ENCODE measurements at regions not wholly inside any gene's neighbourhood (a gene's known extent, or its start where the extent isn't known, plus 50 kb on each side); places are given as distances from the start of the nearest gene placed in this dataset.

DNA sequence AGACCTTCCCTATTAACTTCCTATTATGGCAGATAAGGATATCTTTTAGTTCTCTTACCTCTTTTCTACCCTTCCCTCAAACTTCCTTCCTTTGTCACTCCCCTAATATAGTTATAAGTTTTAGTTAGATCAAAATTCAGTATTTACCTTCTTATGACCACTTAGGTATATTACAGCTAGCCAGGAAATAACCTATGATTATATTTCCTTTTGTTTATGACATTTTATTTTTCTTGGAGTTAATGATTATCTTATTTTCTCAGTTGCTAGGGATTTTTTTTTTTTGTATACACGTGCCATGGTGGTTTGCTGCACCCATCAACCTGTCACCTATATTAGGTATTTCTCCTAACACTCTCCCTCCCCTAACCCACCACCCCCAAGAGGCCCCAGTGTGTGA is 88.2 kb upstream of the ZBED5 start:
- in situ Hi-C loops (cut with MboI) = no loop called here

More for the DNA sequence above, 88.2 kb upstream of the ZBED5 start:
- H3K27ac ChIP-seq (ENCODE audit: control insufficient read depth, insufficient read depth) = no peak overlapping the region
- H3K4me3 ChIP-seq = no peak overlapping the region
- no peak for DNase-seq (ENCODE audit: low read depth, low spot score)
- H3K27me3 ChIP-seq (replicated peaks in 1 of 2; ENCODE audit: control insufficient read depth in 2 of 2, insufficient read depth in 2 of 2, low read length in 1 of 2) = no peaks in the 10 kb centered on the region; a peak in 1 of 4 replicates
- RAD21 ChIA-PET (ENCODE audit: unreplicated experiment) = no interaction called here
- H3K4me1 ChIP-seq (ENCODE audit: control insufficient read depth, insufficient read depth, low read length) = no peaks in the 10 kb centered on the region
- 27% methylated on average over 1 of the region's 1 CpG for WGBS (ENCODE audit: insufficient coverage, insufficient replicate concordance, low lambda C conversion rate, missing lambda C conversion rate)
- no peak overlapping the region for H3K9ac ChIP-seq (ENCODE audit: control insufficient read depth, insufficient read depth, low read length)
- SMC1A ChIA-PET (ENCODE audit: uncharacterized antibody, unreplicated experiment) = no interaction called here
- POLR2A ChIA-PET = no interaction called here
- H3K36me3 ChIP-seq (ENCODE audit: control insufficient read depth in 2 of 2, insufficient read depth in 2 of 2, low read length in 1 of 2) = no peaks in the 10 kb centered on the region
- no peak for TF ChIP-seq YY1 (IDR thresholded peaks at IDR 0.05; ENCODE audit: low read depth, low read length)
- TF ChIP-seq, protein P1, sequence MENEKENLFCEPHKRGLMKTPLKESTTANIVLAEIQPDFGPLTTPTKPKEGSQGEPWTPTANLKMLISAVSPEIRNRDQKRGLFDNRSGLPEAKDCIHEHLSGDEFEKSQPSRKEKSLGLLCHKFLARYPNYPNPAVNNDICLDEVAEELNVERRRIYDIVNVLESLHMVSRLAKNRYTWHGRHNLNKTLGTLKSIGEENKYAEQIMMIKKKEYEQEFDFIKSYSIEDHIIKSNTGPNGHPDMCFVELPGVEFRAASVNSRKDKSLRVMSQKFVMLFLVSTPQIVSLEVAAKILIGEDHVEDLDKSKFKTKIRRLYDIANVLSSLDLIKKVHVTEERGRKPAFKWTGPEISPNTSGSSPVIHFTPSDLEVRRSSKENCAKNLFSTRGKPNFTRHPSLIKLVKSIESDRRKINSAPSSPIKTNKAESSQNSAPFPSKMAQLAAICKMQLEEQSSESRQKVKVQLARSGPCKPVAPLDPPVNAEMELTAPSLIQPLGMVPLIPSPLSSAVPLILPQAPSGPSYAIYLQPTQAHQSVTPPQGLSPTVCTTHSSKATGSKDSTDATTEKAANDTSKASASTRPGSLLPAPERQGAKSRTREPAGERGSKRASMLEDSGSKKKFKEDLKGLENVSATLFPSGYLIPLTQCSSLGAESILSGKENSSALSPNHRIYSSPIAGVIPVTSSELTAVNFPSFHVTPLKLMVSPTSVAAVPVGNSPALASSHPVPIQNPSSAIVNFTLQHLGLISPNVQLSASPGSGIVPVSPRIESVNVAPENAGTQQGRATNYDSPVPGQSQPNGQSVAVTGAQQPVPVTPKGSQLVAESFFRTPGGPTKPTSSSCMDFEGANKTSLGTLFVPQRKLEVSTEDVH (IDR thresholded peaks at IDR 0.05; ENCODE audit: low read depth, partially characterized antibody) = no peak
- TF ChIP-seq, protein P2, sequence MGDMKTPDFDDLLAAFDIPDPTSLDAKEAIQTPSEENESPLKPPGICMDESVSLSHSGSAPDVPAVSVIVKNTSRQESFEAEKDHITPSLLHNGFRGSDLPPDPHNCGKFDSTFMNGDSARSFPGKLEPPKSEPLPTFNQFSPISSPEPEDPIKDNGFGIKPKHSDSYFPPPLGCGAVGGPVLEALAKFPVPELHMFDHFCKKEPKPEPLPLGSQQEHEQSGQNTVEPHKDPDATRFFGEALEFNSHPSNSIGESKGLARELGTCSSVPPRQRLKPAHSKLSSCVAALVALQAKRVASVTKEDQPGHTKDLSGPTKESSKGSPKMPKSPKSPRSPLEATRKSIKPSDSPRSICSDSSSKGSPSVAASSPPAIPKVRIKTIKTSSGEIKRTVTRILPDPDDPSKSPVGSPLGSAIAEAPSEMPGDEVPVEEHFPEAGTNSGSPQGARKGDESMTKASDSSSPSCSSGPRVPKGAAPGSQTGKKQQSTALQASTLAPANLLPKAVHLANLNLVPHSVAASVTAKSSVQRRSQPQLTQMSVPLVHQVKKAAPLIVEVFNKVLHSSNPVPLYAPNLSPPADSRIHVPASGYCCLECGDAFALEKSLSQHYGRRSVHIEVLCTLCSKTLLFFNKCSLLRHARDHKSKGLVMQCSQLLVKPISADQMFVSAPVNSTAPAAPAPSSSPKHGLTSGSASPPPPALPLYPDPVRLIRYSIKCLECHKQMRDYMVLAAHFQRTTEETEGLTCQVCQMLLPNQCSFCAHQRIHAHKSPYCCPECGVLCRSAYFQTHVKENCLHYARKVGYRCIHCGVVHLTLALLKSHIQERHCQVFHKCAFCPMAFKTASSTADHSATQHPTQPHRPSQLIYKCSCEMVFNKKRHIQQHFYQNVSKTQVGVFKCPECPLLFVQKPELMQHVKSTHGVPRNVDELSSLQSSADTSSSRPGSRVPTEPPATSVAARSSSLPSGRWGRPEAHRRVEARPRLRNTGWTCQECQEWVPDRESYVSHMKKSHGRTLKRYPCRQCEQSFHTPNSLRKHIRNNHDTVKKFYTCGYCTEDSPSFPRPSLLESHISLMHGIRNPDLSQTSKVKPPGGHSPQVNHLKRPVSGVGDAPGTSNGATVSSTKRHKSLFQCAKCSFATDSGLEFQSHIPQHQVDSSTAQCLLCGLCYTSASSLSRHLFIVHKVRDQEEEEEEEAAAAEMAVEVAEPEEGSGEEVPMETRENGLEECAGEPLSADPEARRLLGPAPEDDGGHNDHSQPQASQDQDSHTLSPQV (IDR thresholded peaks at IDR 0.05) = no peak
- intact Hi-C loops (cut with micrococcal nuclease; ENCODE audit: unreplicated experiment) = no loop called here
- ATAC-seq = no peak
- H2AFZ ChIP-seq (ENCODE audit: control insufficient read depth, low read depth, low read length) = no peak overlapping the region
- no peaks in the 10 kb centered on the region for H3K9me3 ChIP-seq (replicated peaks; ENCODE audit: control insufficient read depth, insufficient read depth, low read length)
- BruUV-seq (replicated peaks) = no TSS peak
- no peaks in the 10 kb centered on the region for H3K79me2 ChIP-seq (ENCODE audit: control insufficient read depth, insufficient read depth, low read length)
- CTCF ChIA-PET = interaction anchor here (1.1 kb wide), 1 partner anchor 12 kb away, joined by 3 read pairs; no protein-coding TSS in a partner anchor
- H3K4me2 ChIP-seq (ENCODE audit: control insufficient read depth, insufficient read depth) = no peak overlapping the region
- FAIRE-seq = no peak
- H4K20me1 ChIP-seq (ENCODE audit: control insufficient read depth, insufficient read depth) = no peaks in the 10 kb centered on the region
